IMR-90 (cell line): ENCODE measurements at regions not wholly inside any gene's neighbourhood (a gene's known extent, or its start where the extent isn't known, plus 50 kb on each side); places are given as distances from the start of the nearest gene placed in this dataset.

Experiments
- ATAC-seq: fragments of 200-7000 bp; cut with Tn5 transposase; 2 replicates; pipeline ENCODE4 v1.9.1; 2020; ENCODE audit warnings: low read depth, mild to moderate bottlenecking, moderate library complexity
- BruUV-seq: library from RNA; stranded (reverse); fragments of 400-500 nt; replicated peaks from 2 replicates; lab custom pipeline; 2021; lab: Mats Ljungman, UMichigan
- CTCF ChIA-PET: fragments of 300-600 bp; formaldehyde crosslinking; extraction: SDS; loops from one replicate; lab custom pipeline; 2021; ENCODE audit warnings: antibody characterized with exemption; lab: Yijun Ruan, JAX
- POLR2A ChIA-PET: fragments of 300-600 bp; sonication (Branson Sonifier 250); formaldehyde crosslinking; loops from one replicate; lab custom pipeline; 2022; ENCODE audit warnings: antibody characterized with exemption; ENCODE audit not compliant: unreplicated experiment; lab: Charles Lee
- DNase-seq: peaks from one replicate; pipeline ENCODE4 v3.0.0; 2013
- H2AFZ ChIP-seq: replicated peaks from 2 replicates; pipeline ENCODE3; 2013; ENCODE audit warnings: low read length, mild to moderate bottlenecking; ENCODE audit not compliant: poor library complexity
- H2AK5ac ChIP-seq: 2 replicates; pipeline ENCODE4 v1.6.1; 2013; ENCODE audit warnings: low read depth, low read length, inconsistent platforms
- H2AK9ac ChIP-seq: replicated peaks from 2 replicates; pipeline ENCODE3; 2013; ENCODE audit warnings: mild to moderate bottlenecking, low read depth, low read length, moderate library complexity; ENCODE audit not compliant: poor library complexity
- H2BK120ac ChIP-seq: 2 replicates; pipeline ENCODE4 v1.6.1; 2013; ENCODE audit warnings: low read depth, low read length, inconsistent platforms
- H2BK15ac ChIP-seq: 3 replicates; pipeline ENCODE4 v1.6.1; 2013; ENCODE audit warnings: low read depth, low read length, inconsistent platforms
- H2BK20ac ChIP-seq: 2 replicates; pipeline ENCODE4 v1.6.1; 2013; ENCODE audit warnings: low read depth, mild to moderate bottlenecking, inconsistent platforms, low read length, moderate library complexity
- H2BK5ac ChIP-seq: 2 replicates; pipeline ENCODE4 v1.6.1; 2013; ENCODE audit warnings: mild to moderate bottlenecking, low read depth, low read length, inconsistent platforms; ENCODE audit not compliant: poor library complexity, severe bottlenecking
- H3K14ac ChIP-seq: replicated peaks from 2 replicates; pipeline ENCODE4 v1.6.1; 2013; ENCODE audit warnings: low read depth, low read length, inconsistent platforms
- H3K18ac ChIP-seq: 2 replicates; pipeline ENCODE4 v1.6.1; 2013; ENCODE audit warnings: low read depth, low read length, control low read depth
- H3K23ac ChIP-seq: 2 replicates; pipeline ENCODE4 v1.6.1; 2013; ENCODE audit warnings: low read depth, low read length, inconsistent platforms
- H3K27ac ChIP-seq: 2 replicates; pipeline ENCODE4 v1.5.1; 2013; ENCODE audit warnings: mild to moderate bottlenecking, control low read depth, low read length; ENCODE audit not compliant: insufficient read depth
- H3K27me3 ChIP-seq: 2 replicates; pipeline ENCODE4 v1.6.1; 2013; ENCODE audit warnings: low read length; ENCODE audit not compliant: control insufficient read depth, insufficient read depth
- H3K36me3 ChIP-seq: 2 replicates; pipeline ENCODE4 v1.6.1; 2013; ENCODE audit warnings: low read length, mixed read lengths; ENCODE audit not compliant: control insufficient read depth, insufficient read depth
- H3K4ac ChIP-seq: 2 replicates; pipeline ENCODE4 v1.6.1; 2013; ENCODE audit warnings: low read depth, low read length, inconsistent platforms
- H3K4me1 ChIP-seq: 2 replicates; pipeline ENCODE4 v1.6.1; 2013; ENCODE audit warnings: low read length, mixed read lengths; ENCODE audit not compliant: control insufficient read depth, insufficient read depth
- H3K4me2 ChIP-seq: 2 replicates; pipeline ENCODE4 v1.6.1; 2013; ENCODE audit warnings: low read depth, mild to moderate bottlenecking, control low read depth, low read length, moderate library complexity
- H3K4me3 ChIP-seq: 2 replicates; pipeline ENCODE4 v1.5.1; 2013; ENCODE audit warnings: low read depth, mild to moderate bottlenecking, control low read depth, low read length, moderate library complexity; ENCODE audit not compliant: insufficient read depth
- H3K56ac ChIP-seq: 2 replicates; pipeline ENCODE4 v1.6.1; 2013; ENCODE audit warnings: low read length, inconsistent platforms; ENCODE audit not compliant: insufficient read depth; ENCODE audit errors: extremely low read depth
- H3K79me1 ChIP-seq, 2 experiments: 2 replicates each; pipeline ENCODE4 v1.6.1; 2013; ENCODE audit warnings: low read length in 2 of 2, inconsistent platforms in 1 of 2, low read depth in 1 of 2
- H3K9ac ChIP-seq: 2 replicates; pipeline ENCODE4 v1.6.1; 2013; ENCODE audit warnings: low read depth, low read length, control low read depth
- H3K9me1 ChIP-seq: 2 replicates; pipeline ENCODE4 v1.6.1; 2013; ENCODE audit warnings: low read length, inconsistent platforms; ENCODE audit not compliant: insufficient read depth
- H3K9me3 ChIP-seq: 2 replicates; pipeline ENCODE4 v1.6.1; 2013; ENCODE audit warnings: low read length; ENCODE audit not compliant: control insufficient read depth, insufficient read depth
- H4K20me1 ChIP-seq: 2 replicates; pipeline ENCODE4 v1.6.1; 2013; ENCODE audit warnings: low read length, inconsistent platforms; ENCODE audit not compliant: insufficient read depth
- H4K5ac ChIP-seq: 2 replicates; pipeline ENCODE4 v1.6.1; 2013; ENCODE audit warnings: mild to moderate bottlenecking, low read depth, low read length, control low read depth
- H4K8ac ChIP-seq, 2 experiments: 2 replicates each; pipeline ENCODE4 v1.6.1; 2013; ENCODE audit warnings: low read depth in 2 of 2, low read length in 2 of 2, control low read depth in 1 of 2, inconsistent platforms in 1 of 2
- H4K91ac ChIP-seq: 2 replicates; pipeline ENCODE4 v1.6.1; 2013; ENCODE audit warnings: low read depth, low read length, inconsistent platforms; ENCODE audit not compliant: insufficient read depth
- BHLHE40 ChIP-seq: fragments of 150-350 bp; IDR thresholded peaks from 2 replicates; pipeline ENCODE4 v1.6.1; 2016; ENCODE audit warnings: mild to moderate bottlenecking, low read depth, low read length
- CHD1 ChIP-seq: IDR thresholded peaks from 2 replicates; pipeline ENCODE4 v1.6.1; 2012; ENCODE audit warnings: low read depth, low read length, improper control_type of control experiment
- FOS ChIP-seq: fragments of 150-350 bp; IDR thresholded peaks from 2 replicates; pipeline ENCODE4 v1.6.1; 2016; ENCODE audit warnings: low read depth, low read length
- MAZ ChIP-seq: IDR thresholded peaks from 2 replicates; pipeline ENCODE4 v1.6.1; 2012; ENCODE audit warnings: low read depth, mild to moderate bottlenecking, low read length, improper control_type of control experiment, moderate library complexity, borderline replicate concordance
- NFE2L2 ChIP-seq: fragments of 150-350 bp; IDR thresholded peaks from 2 replicates; pipeline ENCODE4 v1.6.1; 2016; ENCODE audit warnings: low read depth, mild to moderate bottlenecking, low read length
- POLR2A ChIP-seq: IDR thresholded peaks from 2 replicates; pipeline ENCODE4 v1.6.1; 2012; ENCODE audit warnings: mild to moderate bottlenecking, low read depth, low read length
- SMC3 ChIP-seq: fragments of 150-350 bp; IDR thresholded peaks from 2 replicates; pipeline ENCODE4 v1.6.1; 2016; ENCODE audit warnings: low read depth, mild to moderate bottlenecking, antibody characterized with exemption, low read length, moderate library complexity
- WGBS, 2 experiments: methylation state at CpG; one replicate each; pipeline versions ENCODE4 v1.1.5 to v1.1.7; 2013; ENCODE audit warnings: missing lambda C conversion rate in 2 of 2; ENCODE audit not compliant: insufficient read length in 1 of 2; ENCODE audit errors: extremely low coverage in 2 of 2; 5-methylcytosine and 5-hydroxymethylcytosine counted together
- dilution Hi-C: fragments of 300-500 bp; cut with HindIII; formaldehyde crosslinking; loops from one replicate; pipeline ENCODE4 v1.14.3; 2018; ENCODE audit warnings: low sequenced_read_pairs; ENCODE audit not compliant: unreplicated experiment
- in situ Hi-C: fragments of 300-500 bp; cut with MboI; formaldehyde crosslinking; loops from 3 replicates; pipeline ENCODE4 v1.14.3; 2019; ENCODE audit warnings: low sequenced_read_pairs, inconsistent platforms, mixed read lengths
- intact Hi-C: fragments of 100-400 bp; cut with micrococcal nuclease; formaldehyde crosslinking; loops from 2 replicates; pipeline ENCODE4 v1.10.0; 2022
- TF ChIP-seq, protein P1 (sequence below): fragments of 150-350 bp; IDR thresholded peaks from 2 replicates; pipeline ENCODE4 v1.6.1; 2017; ENCODE audit warnings: mild to moderate bottlenecking, antibody characterized with exemption, low read length, low read depth

DNA sequence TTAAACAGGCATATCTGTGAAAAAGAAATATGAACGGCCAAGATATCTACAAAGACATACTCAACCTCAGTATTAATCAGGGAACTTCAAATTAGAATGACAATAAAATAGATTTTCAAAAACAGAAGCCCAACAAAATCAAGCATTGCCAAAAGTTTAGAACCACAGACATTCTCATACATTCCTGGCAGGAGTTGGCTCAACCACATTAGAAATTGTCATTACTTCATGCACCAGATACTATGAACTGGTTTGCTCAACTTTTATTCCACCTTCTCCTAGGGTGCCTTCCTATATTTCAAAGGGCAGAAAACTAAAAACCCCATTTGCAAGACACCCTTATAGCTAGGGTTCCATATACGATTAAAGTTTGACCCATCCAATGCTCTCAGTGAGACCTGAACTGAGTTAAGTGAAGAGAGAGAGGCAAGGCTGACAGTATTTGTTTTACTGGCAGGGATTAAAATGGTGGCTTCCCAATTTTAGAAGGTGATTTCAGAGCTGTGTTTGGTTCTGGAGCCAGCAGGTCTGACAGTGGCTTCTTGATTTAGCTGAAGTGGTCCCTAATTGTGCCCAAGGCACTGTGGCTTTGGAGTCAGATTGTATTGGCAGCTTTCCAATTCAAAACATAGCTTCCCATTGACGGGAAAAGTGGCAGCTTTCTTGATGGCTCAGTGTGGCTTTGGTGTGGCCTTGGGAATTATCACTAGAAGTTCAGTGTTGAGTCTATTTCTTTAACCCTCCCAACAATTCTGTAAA, 77.1 kb upstream of the CDYL start:
- H3K27ac ChIP-seq, result no peak overlapping the region
- H2BK20ac ChIP-seq, result no peak overlapping the region
- no peak overlapping the region for H3K14ac ChIP-seq
- H3K36me3 ChIP-seq, result no peaks in the 10 kb centered on the region
- H3K4me3 ChIP-seq, result no peak overlapping the region
- intact Hi-C loops (no loop called here), in situ Hi-C loops (no loop called here), dilution Hi-C loops (no loop called here)
- DNase-seq (no peak), ATAC-seq (no peak)
- H3K4me1 ChIP-seq, result no peaks in the 10 kb centered on the region
- no peak overlapping the region for H3K23ac ChIP-seq
- H4K5ac ChIP-seq, result no peak overlapping the region
- H3K9ac ChIP-seq, result no peak overlapping the region
- no peak overlapping the region for H3K56ac ChIP-seq
- TF ChIP-seq, protein P1, sequence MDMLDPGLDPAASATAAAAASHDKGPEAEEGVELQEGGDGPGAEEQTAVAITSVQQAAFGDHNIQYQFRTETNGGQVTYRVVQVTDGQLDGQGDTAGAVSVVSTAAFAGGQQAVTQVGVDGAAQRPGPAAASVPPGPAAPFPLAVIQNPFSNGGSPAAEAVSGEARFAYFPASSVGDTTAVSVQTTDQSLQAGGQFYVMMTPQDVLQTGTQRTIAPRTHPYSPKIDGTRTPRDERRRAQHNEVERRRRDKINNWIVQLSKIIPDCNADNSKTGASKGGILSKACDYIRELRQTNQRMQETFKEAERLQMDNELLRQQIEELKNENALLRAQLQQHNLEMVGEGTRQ, result no peak
- TF ChIP-seq BHLHE40 (no peak), POLR2A (no peak), NFE2L2 (no peak), CHD1 (no peak), MAZ (no peak), SMC3 (no peak), FOS (no peak)
- H2AFZ ChIP-seq, result no peak overlapping the region
- ChIA-PET POLR2A (no interaction called here), CTCF (interaction anchor here (0.9 kb wide), 1 partner anchor 12 kb away, joined by 3 read pairs; no protein-coding TSS in a partner anchor)
- no peaks in the 10 kb centered on the region for H3K27me3 ChIP-seq
- WGBS, 2 experiments, result no CpG with 5 or more reads among the region's 3 CpGs
- no peak overlapping the region for H2BK15ac ChIP-seq
- no peaks in the 10 kb centered on the region for H3K9me1 ChIP-seq
- H4K20me1 ChIP-seq, result no peaks in the 10 kb centered on the region
- no peak overlapping the region for H3K18ac ChIP-seq
- no peak overlapping the region for H2BK120ac ChIP-seq
- no peaks in the 10 kb centered on the region for H3K9me3 ChIP-seq
- no peak overlapping the region for H4K8ac ChIP-seq
- H2AK9ac ChIP-seq, result no peak overlapping the region
- no peak overlapping the region for H3K4me2 ChIP-seq
- no peak overlapping the region for H2BK5ac ChIP-seq
- no peak overlapping the region for H2AK5ac ChIP-seq
- no TSS peak for BruUV-seq
- H4K91ac ChIP-seq, result no peak overlapping the region
- H3K4ac ChIP-seq, result no peak overlapping the region
- H3K79me1 ChIP-seq, result no peaks in the 10 kb centered on the region
